Activated CD4-positive, CD25-positive, alpha-beta regulatory T cell (primary cell): ENCODE measurements at regions not wholly inside any gene's neighbourhood (a gene's known extent, or its start where the extent isn't known, plus 50 kb on each side); places are given as distances from the start of the nearest gene placed in this dataset.

Source experiments
- DNase-seq, 4 experiments: peaks; one replicate each; lab custom pipeline; 2025; lab: John Stamatoyannopoulos, UW

DNA sequence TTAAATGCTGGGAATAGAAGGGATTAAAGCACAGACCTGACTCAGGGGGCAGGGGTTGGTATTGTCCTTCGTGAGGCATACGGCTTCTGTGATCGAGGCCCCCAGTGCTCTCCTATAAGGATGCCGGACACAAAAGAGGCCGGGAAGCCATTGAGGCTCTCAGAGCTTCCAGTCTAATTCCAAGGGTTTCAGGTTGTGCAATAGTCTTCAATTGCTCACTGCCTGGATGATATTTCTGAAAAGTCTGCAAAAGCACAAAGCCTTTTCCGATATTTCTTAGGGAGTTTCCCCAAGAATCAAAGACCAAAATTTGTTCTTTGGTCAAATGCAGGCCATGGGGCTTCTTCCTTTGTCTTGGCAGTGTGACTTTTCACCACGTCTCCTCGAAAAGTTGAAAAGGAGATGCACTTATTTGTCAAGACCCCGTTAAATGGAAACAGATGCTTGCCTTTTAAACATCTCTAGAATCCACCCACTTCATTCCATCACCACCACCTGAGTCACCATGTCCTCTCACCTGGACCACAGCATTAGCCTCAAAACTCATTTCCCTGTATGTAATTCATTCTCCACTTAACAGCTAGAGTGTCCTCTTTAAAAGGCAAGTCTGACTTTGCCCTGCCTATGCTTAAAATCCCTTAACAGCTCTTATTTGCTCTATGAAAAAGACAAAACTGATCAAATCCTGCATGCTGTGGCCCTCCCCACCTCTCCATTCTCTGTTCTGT, 134.8 kb upstream of the NAMPT start:
- DNase-seq = no peak

GRCh38 chr7:106418526-106418925, 133.7 kb upstream of the NAMPT start:
- DNase-seq = no peak

- DNase-seq = no peak
These were observed 133.3 kb upstream of the NAMPT start for GRCh38 chr7:106418094-106418493.

- no peak for DNase-seq
These were observed 132.6 kb upstream of the NAMPT start for GRCh38 chr7:106417273-106417902.

- no peak for DNase-seq
These were observed 131.6 kb upstream of the NAMPT start for GRCh38 chr7:106416430-106416829.

DNA sequence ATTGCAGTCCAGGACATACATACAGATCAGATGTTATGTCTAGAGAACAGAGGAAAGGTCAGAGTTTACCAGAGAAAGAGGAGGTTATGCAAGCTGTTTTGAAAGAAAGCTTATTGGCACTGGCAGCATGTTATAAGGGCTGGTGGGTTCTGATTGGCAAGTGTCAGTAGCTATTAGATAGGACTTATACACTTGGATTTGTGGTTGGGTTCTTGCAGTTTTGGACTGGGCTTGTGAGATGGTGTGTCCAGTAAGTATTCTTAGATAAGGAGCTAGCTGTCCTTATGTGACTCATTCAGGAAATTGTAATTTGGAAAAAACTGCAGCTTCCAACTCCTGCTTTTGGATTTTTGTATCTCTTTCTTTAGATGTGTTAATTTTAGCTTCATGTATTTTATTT, 130.7 kb upstream of the NAMPT start:
- DNase-seq = no peak

- DNase-seq = no peak
These were observed 128.7 kb upstream of the NAMPT start for GRCh38 chr7:106413446-106413845.

- no peak for DNase-seq
These were observed 120.9 kb upstream of the NAMPT start for GRCh38 chr7:106405697-106406141.

- no peak for DNase-seq
These were observed 118.1 kb upstream of the NAMPT start for GRCh38 chr7:106402898-106403297.

DNA sequence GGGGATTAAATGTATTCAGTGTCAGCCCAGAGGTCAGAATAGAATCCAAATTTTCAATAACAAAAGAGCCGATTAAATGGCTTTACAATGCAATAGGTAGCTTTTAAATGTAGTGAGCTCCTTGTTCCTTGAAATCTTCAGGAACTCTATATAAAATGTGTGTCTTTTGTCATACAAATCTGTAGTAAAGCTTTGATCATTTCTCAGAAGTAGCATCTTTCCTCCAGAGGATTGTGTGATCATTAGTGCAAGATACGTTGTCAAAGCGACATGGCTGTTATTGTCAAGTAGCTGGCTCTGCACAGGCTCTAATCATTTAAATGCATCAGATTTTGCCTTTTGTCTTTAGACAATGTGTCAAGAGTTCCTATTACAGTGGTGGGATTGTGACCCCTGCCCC, 116.1 kb upstream of the NAMPT start:
- no peak for DNase-seq

DNA sequence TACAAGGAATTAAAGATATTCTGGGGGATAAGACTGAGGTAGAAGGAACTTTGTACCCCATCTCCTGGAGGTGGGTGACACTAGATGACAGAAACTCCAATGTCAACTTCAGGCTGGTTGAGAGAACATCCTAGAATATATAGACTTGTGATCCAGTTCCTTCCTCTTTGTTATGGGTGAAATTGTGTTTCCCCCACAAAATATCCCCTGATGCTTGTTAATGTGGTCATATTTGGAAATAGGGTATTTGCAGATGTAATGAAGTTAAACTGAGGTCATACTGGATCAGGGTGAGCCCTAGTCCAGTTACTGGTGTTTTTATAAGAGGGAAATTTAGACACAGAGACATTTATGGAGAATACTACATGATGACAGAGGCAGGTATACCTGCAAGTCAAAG, 114.0 kb upstream of the NAMPT start:
- no peak for DNase-seq

- no peak for DNase-seq
These were observed 113.2 kb upstream of the NAMPT start for GRCh38 chr7:106397994-106398393.

GRCh38 chr7:106394526-106394925, 109.7 kb upstream of the NAMPT start:
- DNase-seq = no peak

GRCh38 chr7:106393564-106394251, 108.9 kb upstream of the NAMPT start:
- DNase-seq = no peak

- no peak for DNase-seq
These were observed 107.8 kb upstream of the NAMPT start for GRCh38 chr7:106392590-106392989.

GRCh38 chr7:106392144-106392543, 107.4 kb upstream of the NAMPT start:
- DNase-seq = no peak

- no peak for DNase-seq
These were observed 102.2 kb upstream of the NAMPT start for GRCh38 chr7:106386958-106387357.

DNA sequence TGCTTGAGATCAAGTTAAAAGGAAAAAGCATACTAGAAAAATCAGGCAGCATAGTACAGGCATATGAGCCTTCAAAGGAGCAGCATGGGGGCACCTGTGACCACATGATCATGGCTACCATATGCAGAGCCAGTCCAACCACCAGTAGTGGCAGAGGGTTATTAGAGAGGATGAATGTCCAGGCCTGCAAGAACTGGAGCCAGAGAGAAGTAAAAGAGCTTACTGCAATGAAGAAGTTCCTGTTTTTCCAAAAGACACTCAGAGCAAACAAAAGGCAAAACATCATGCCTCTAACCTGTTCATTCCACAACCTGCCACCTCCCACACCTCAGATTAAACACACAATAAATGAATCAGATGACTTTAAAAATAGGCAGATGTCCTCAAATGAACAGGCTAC, 99.6 kb upstream of the NAMPT start:
- no peak for DNase-seq

GRCh38 chr7:106382929-106383328, 98.1 kb upstream of the NAMPT start:
- no peak for DNase-seq

GRCh38 chr7:106382129-106382528, 97.3 kb upstream of the NAMPT start:
- DNase-seq = no peak

DNA sequence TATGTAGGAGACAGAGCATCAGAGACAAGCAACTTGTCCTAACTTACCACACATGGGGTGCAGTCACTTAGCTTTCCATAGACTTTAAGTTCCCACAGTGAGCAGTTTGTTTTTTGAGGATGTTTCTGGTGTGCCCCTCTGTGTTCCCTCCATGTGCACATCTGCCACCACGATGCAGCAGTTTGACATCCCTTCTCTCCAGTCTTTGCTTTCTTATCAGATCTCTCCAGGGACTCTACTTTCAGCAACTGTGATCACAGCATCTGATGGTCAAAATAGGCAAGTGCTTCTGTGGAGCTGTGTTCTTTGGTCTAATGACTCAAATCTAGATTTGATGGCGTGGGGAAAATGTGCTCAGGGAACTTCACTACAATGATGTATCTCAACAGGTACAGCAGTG, 96.5 kb upstream of the NAMPT start:
- no peak for DNase-seq

DNA sequence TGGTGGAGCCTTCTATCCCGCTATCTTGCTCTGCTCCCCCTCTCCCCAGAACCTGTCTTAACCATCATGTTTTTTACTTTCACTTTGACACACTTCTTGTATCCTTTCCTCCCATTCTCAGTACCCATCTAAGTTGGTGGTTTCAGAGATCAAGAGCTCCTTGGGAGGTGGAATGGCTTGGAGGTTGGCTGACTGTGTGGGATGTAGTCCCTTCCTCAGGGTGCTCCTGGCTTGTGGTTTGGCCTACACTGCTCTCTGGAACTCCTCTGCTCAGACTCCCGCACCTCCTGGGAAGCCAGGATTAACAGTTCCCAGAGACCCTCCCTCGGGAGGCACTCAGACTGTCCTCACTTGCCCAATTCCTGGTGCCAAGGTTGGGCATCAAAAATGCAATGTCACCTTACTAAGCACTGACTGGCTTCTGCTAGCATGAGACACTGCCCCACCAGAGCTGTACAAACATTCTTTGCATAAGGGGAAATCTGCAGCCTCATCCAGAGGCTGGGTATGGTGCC, 93.1 kb upstream of the NAMPT start:
- no peak for DNase-seq
